Activated CD4-positive, alpha-beta T cell treated with anti-CD3 and anti-CD28 coated beads for 36 hours (primary cell): ENCODE measurements at regions not wholly inside any gene's neighbourhood (a gene's known extent, or its start where the extent isn't known, plus 50 kb on each side); places are given as distances from the start of the nearest gene placed in this dataset.

ENCODE experiments used
- ATAC-seq: fragments of 200-7000 bp; cut with Tn5 transposase; one replicate; pipeline ENCODE4 v1.10.0; 2021; ENCODE audit warnings: mild to moderate bottlenecking, moderate library complexity
- CTCF ChIA-PET: fragments of 350-600 bp; sonication (Branson Sonifier 250); formaldehyde crosslinking; loops from one replicate; lab custom pipeline; 2021; ENCODE audit warnings: antibody characterized with exemption; lab: Charles Lee
- POLR2A ChIA-PET: fragments of 350-600 bp; sonication (Branson Sonifier 250); formaldehyde crosslinking; loops from one replicate; lab custom pipeline; 2021; ENCODE audit warnings: antibody characterized with exemption, inconsistent platforms; lab: Charles Lee
- DNase-seq: peaks from one replicate; pipeline ENCODE4 v3.0.0-alpha.2; 2020
- H3K27ac Mint-ChIP-seq: one replicate; pipeline ENCODE4 v1.8.0; 2021; ENCODE audit warnings: mixed read lengths
- H3K27me3 Mint-ChIP-seq: one replicate; pipeline ENCODE4 v1.8.0; 2021; ENCODE audit warnings: mixed read lengths
- H3K36me3 Mint-ChIP-seq: one replicate; pipeline ENCODE4 v1.8.0; 2021; ENCODE audit warnings: low read depth, mixed read lengths
- H3K4me1 Mint-ChIP-seq: one replicate; pipeline ENCODE4 v1.8.0; 2021; ENCODE audit warnings: mixed read lengths
- H3K4me3 Mint-ChIP-seq: one replicate; pipeline ENCODE4 v1.8.0; 2021; ENCODE audit warnings: mild to moderate bottlenecking, moderate library complexity, mixed read lengths
- H3K9me3 Mint-ChIP-seq: one replicate; pipeline ENCODE4 v1.8.0; 2021; ENCODE audit warnings: low read depth, mixed read lengths
- intact Hi-C, 2 experiments: fragments of 100-400 bp; cut with DNase I in 1 of 2; cut with micrococcal nuclease in 1 of 2; formaldehyde crosslinking; loops; one replicate each; pipeline versions ENCODE4 v1.14.2 to v1.15.1; 2022 to 2024; cut with DNase I, micrococcal nuclease

DNA sequence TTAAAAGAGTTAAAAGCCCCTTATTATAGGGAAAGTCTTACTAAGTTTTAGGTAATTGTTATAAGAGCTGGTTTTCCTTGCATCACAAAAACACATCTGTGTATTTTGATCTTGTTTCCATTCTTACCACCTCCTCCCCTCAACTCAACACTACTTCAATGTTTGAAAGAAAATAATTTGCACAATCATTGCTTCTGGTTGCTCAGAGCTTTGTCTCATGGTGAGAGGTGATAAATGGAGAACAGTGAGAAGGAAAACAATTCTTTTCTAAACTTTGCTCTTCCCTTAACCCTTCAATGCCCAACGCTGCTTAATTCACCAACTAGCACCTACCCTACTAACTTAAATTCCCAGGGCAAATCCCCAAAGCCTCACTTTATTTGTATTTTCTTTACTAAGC, 268.1 kb upstream of the LINC00305 start:
- intact Hi-C loops = no loop called here
- no peaks in the 10 kb centered on the region for H3K4me1 Mint-ChIP-seq
- CTCF ChIA-PET = no interaction called here

DNA sequence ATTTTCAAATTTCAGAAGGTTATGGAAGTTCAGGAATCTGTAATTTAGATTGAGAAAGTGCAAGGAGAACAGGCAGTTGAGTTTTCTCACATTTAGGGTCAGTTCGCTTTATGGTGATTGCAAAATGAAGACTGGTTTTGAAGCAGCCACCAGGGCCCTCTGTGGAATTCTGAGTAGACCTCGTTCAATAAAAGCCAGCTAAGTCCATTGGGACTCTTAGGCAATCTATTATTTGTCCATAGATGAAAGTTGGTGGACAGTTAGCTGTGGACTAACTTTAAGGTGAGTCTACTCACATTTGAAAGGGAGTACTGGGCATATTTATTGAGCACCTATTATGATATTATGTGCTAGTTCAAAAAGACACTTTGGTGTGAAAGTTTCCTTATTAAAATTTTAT, 266.3 kb upstream of the LINC00305 start:
- DNase-seq (no peak), ATAC-seq (no peak)
- no peaks in the 10 kb centered on the region for H3K9me3 Mint-ChIP-seq
- no peaks in the 10 kb centered on the region for H3K36me3 Mint-ChIP-seq
- no peaks in the 10 kb centered on the region for H3K27me3 Mint-ChIP-seq
- POLR2A ChIA-PET = no interaction called here
- no peak overlapping the region for H3K4me3 Mint-ChIP-seq
- intact Hi-C loops = no loop called here
- no peak overlapping the region for H3K27ac Mint-ChIP-seq
- H3K4me1 Mint-ChIP-seq = no peaks in the 10 kb centered on the region
- CTCF ChIA-PET = no interaction called here

More for the DNA sequence above, 268.1 kb upstream of the LINC00305 start:
- no peaks in the 10 kb centered on the region for H3K27me3 Mint-ChIP-seq
- peaks cover 2% of the 10 kb centered on the region for H3K9me3 Mint-ChIP-seq
- DNase-seq = no peak
- H3K4me3 Mint-ChIP-seq = no peak overlapping the region
- no peaks in the 10 kb centered on the region for H3K36me3 Mint-ChIP-seq
- POLR2A ChIA-PET = no interaction called here
- no peak overlapping the region for H3K27ac Mint-ChIP-seq
- no peak for ATAC-seq

DNA sequence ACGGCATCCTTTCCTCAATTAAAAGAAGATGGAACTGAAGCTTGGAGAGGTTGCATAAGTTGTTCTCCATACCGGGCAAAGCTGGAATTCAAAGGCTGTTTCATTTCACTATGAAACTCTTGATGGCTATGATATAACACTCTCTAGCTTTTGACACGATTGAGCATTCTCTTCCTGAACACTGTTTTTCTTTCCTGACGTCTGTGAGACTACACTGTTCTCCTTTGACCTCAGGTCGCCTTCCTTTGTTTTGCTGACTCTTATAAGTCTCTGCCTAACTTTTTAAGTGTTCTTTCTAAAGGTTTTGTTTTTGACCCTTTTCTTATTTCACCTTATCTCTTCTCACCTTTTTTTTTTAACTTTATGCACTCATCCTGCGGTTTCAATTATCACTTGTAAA, 261.8 kb upstream of the LINC00305 start:
- H3K27me3 Mint-ChIP-seq = no peaks in the 10 kb centered on the region
- DNase-seq = no peak
- ChIA-PET CTCF (interaction anchor here (0.9 kb wide), 1 partner anchor 373 kb away, joined by 5 read pairs; no protein-coding TSS in a partner anchor), POLR2A (no interaction called here)
- no peaks in the 10 kb centered on the region for H3K36me3 Mint-ChIP-seq
- H3K27ac Mint-ChIP-seq = no peak overlapping the region
- intact Hi-C loops = no loop called here
- no peak overlapping the region for H3K4me3 Mint-ChIP-seq
- H3K4me1 Mint-ChIP-seq = no peaks in the 10 kb centered on the region
- no peak for ATAC-seq
- no peaks in the 10 kb centered on the region for H3K9me3 Mint-ChIP-seq

DNA sequence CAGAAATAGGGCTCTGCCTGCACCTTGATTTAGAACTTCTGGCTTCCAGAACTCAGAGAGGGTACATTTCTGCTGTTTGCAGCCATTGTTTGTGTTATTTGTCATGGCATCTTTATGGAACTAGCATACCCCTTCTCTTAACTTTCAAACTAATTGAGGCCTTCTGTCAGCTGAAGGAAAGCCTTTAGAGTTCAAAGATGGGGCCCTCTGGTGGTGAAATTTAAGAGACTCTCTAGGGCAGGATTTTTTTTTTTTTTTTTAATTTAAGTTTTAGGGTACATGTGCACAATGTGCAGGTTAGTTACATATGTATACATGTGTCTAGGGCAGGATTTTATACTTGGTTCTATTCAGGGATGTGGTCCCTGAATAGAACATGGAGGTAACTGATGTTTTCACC, 260.6 kb upstream of the LINC00305 start:
- no peaks in the 10 kb centered on the region for H3K27me3 Mint-ChIP-seq
- ATAC-seq (no peak), DNase-seq (no peak)
- H3K36me3 Mint-ChIP-seq = no peaks in the 10 kb centered on the region
- H3K27ac Mint-ChIP-seq = no peak overlapping the region
- POLR2A ChIA-PET = no interaction called here
- no peaks in the 10 kb centered on the region for H3K9me3 Mint-ChIP-seq
- no peak overlapping the region for H3K4me3 Mint-ChIP-seq
- CTCF ChIA-PET = no interaction called here
- intact Hi-C loops = loop anchor here in 1 of 2 experiments (1.0 to 2.0 kb wide), 2 partner anchors 371 to 391 kb away; no protein-coding TSS in a partner anchor
- no peaks in the 10 kb centered on the region for H3K4me1 Mint-ChIP-seq

GRCh38 chr18:64407606-64408005, 258.7 kb upstream of the LINC00305 start:
- H3K27me3 Mint-ChIP-seq = no peaks in the 10 kb centered on the region
- H3K36me3 Mint-ChIP-seq = no peaks in the 10 kb centered on the region
- ChIA-PET CTCF (no interaction called here), POLR2A (no interaction called here)
- DNase-seq (no peak), ATAC-seq (no peak)
- no peak overlapping the region for H3K27ac Mint-ChIP-seq
- H3K4me1 Mint-ChIP-seq = no peaks in the 10 kb centered on the region
- intact Hi-C loops = loop anchor here in 1 of 2 experiments (2.0 kb wide), 1 partner anchor 389 kb away; no protein-coding TSS in a partner anchor
- H3K4me3 Mint-ChIP-seq = no peak overlapping the region
- no peaks in the 10 kb centered on the region for H3K9me3 Mint-ChIP-seq

DNA sequence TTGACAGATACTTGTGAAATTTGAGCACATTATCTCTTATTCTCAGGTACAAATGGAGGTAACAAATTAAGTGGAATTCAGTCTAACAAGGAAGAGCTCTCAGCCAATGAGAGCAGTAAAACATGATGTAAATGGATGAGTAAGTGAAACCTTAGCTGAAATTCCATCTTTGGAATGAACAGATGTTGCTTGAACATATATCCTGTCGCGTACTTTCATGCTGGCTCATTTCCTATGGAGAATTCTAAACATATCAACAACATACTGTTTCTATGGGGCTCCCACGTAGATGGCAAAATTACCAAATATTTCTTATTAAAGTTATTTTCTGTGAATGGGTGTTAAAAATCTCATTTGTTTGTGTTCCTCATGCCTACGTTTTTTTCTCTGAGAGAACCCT, 256.3 kb upstream of the LINC00305 start:
- ATAC-seq = no peak
- ChIA-PET CTCF (no interaction called here), POLR2A (no interaction called here)
- Mint-ChIP-seq H3K36me3 (no peaks in the 10 kb centered on the region), H3K9me3 (no peaks in the 10 kb centered on the region), H3K4me3 (no peak overlapping the region), H3K27ac (no peak overlapping the region), H3K27me3 (no peaks in the 10 kb centered on the region), H3K4me1 (no peaks in the 10 kb centered on the region)
- intact Hi-C loops = no loop called here
- DNase-seq = no peak

DNA sequence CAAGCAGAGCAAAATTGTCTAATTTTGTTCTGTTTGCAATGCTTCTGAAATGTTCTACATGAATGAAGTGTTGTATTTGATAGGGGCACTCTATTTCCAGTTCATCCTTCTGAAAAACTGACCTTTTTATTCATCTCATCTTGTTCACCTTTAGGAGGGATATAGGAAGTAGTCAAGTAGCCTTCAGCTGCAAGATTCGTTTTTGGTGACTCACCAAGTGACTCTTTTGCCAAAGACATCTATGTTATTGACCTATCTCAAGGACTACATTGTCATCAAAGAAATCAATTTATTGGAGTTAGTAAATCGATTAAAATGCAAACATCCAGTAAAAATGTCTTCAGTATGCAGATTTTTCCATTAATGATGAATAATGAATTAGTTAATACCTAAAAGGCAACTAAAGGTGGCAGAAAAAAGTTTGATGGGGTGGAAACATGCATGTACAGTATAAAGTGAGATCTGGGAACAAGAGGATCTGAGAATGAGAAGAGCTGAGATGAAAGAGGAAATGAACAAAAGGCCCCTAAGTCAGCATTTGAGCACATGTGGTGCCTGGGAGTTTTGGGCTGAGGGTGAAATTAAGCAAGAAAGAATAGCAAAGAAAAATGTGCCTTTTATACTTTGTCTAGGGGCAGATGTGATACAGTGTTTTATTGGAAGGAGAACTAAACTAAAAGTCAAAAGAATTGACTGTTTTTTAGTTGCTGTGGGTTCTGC, 255.1 kb upstream of the LINC00305 start:
- DNase-seq (no peak), ATAC-seq (no peak)
- Mint-ChIP-seq H3K4me3 (no peak overlapping the region), H3K9me3 (no peaks in the 10 kb centered on the region), H3K4me1 (no peaks in the 10 kb centered on the region), H3K36me3 (no peaks in the 10 kb centered on the region), H3K27me3 (no peaks in the 10 kb centered on the region), H3K27ac (no peak overlapping the region)
- ChIA-PET CTCF (no interaction called here), POLR2A (no interaction called here)
- intact Hi-C loops = no loop called here

DNA sequence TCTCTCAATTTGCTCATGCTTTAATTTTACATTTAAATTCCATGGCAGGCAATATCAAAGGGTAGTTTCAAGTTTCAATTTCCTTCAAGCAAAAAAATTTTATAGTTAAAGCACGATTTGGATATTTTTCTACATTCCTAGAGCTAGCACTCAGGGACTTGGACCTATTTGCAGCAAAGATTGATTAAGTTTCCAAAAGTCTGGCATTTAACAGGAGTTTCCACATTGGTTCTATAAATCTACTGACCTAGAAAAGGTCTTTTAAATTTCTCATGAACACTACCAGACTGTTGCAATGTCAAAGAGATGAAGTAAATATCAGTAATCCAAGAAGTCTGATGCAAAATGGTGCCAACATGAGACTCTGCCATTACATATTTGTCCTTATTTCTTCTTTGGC, 253.7 kb upstream of the LINC00305 start:
- H3K4me1 Mint-ChIP-seq = no peaks in the 10 kb centered on the region
- CTCF ChIA-PET = no interaction called here
- H3K9me3 Mint-ChIP-seq = no peaks in the 10 kb centered on the region
- POLR2A ChIA-PET = no interaction called here
- ATAC-seq (no peak), DNase-seq (no peak)
- H3K4me3 Mint-ChIP-seq = no peak overlapping the region
- no peaks in the 10 kb centered on the region for H3K27me3 Mint-ChIP-seq
- no peak overlapping the region for H3K27ac Mint-ChIP-seq
- intact Hi-C loops = no loop called here
- no peaks in the 10 kb centered on the region for H3K36me3 Mint-ChIP-seq

DNA sequence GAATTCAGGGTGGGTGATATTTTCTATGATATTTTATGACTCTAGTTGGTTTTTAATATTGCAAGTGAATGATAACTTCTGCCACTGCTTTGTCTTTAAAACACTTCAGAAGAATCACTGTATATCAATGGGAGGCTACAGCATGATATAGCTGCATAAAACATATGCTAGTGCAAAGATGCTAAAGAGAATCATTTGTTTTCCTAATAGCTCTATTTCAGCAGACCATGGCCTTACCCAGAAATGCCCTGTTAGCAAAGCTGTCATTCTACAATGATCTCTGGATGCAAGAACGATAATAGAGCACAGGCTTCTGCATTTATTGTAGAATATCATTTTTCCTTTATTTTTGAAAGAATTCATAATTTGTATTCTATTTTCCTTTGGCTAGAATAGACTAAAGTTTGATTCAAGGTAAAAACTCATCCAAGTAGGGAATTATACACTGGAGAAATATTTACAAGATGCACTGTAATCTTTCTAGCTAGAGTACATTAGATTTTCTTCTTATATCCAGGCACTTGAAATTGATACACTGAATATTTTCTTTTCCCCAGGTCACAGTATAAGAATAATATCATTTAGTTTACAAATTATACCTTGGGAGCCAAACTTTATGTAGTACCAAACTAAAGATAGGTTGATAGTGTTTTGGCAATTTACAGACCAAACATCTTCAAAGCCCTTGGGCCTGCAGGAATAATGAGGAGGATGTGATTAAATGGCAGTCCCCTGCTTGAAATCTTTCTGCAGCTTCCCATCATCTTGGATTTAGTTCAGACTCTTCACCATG, 252.6 kb upstream of the LINC00305 start:
- intact Hi-C loops = no loop called here
- Mint-ChIP-seq H3K27ac (no peak overlapping the region), H3K4me1 (no peaks in the 10 kb centered on the region)

GRCh38 chr18:64399566-64399965, 250.7 kb upstream of the LINC00305 start:
- intact Hi-C loops = no loop called here
- Mint-ChIP-seq H3K4me1 (no peaks in the 10 kb centered on the region), H3K36me3 (no peaks in the 10 kb centered on the region)

More for the DNA sequence above, 252.6 kb upstream of the LINC00305 start:
- DNase-seq (no peak), ATAC-seq (no peak)
- no peaks in the 10 kb centered on the region for H3K36me3 Mint-ChIP-seq
- ChIA-PET POLR2A (no interaction called here), CTCF (no interaction called here)
- H3K27me3 Mint-ChIP-seq = no peaks in the 10 kb centered on the region
- H3K9me3 Mint-ChIP-seq = no peaks in the 10 kb centered on the region
- no peak overlapping the region for H3K4me3 Mint-ChIP-seq

DNA sequence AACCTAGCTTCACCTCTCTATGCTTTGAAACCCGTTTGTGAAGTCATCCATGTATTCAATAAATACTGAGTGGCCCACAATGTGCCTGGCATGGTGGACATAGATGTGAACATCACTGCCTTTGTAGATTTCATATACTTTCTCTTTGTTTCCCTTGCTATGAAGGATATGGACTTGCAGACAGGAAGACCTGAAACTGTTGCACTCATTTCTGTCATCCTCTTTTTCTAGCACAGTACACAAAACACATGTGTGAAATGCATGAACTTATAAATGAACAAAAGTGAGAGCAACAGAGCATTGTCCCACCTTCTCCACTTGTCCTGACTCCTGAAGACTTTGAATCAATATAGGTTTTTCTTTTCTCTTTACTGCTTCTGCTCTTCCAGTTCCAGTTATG, 249.4 kb upstream of the LINC00305 start:
- Mint-ChIP-seq H3K9me3 (no peaks in the 10 kb centered on the region), H3K36me3 (no peaks in the 10 kb centered on the region), H3K27me3 (no peaks in the 10 kb centered on the region), H3K4me1 (no peaks in the 10 kb centered on the region), H3K27ac (no peak overlapping the region), H3K4me3 (no peak overlapping the region)
- ATAC-seq (no peak), DNase-seq (no peak)
- ChIA-PET POLR2A (no interaction called here), CTCF (no interaction called here)
- intact Hi-C loops = no loop called here

More at GRCh38 chr18:64399566-64399965, 250.7 kb upstream of the LINC00305 start:
- H3K4me3 Mint-ChIP-seq = no peak overlapping the region
- no peak overlapping the region for H3K27ac Mint-ChIP-seq
- H3K27me3 Mint-ChIP-seq = no peaks in the 10 kb centered on the region
- H3K9me3 Mint-ChIP-seq = no peaks in the 10 kb centered on the region
- CTCF ChIA-PET = no interaction called here
- DNase-seq (no peak), ATAC-seq (no peak)
- POLR2A ChIA-PET = no interaction called here

DNA sequence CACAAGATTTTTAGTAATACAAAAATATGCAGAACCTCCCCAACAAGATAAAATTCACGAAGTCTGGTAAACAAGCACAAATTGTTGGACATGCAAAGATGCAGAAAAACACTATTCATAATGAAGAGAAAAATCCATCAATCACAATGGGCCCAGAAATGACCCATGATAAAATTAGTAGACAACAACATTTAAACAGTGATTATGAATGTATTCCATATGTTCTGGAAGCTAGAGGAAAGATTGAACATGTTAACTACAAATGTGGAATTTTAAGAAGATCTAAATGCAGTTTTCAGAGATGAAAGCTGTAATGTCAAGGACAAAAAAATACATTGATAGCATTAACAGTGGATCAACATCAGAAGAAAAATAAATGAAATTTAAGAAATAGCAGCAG, 243.3 kb upstream of the LINC00305 start:
- H3K4me3 Mint-ChIP-seq = no peak overlapping the region
- ChIA-PET POLR2A (no interaction called here), CTCF (no interaction called here)
- intact Hi-C loops = no loop called here
- H3K27ac Mint-ChIP-seq = no peak overlapping the region
- H3K36me3 Mint-ChIP-seq = no peaks in the 10 kb centered on the region
- H3K27me3 Mint-ChIP-seq = no peaks in the 10 kb centered on the region
- DNase-seq = no peak
- no peaks in the 10 kb centered on the region for H3K4me1 Mint-ChIP-seq
- no peak for ATAC-seq
- no peaks in the 10 kb centered on the region for H3K9me3 Mint-ChIP-seq
